GM19467 (cell line): ENCODE measurements at regions not wholly inside any gene's neighbourhood (a gene's known extent, or its start where the extent isn't known, plus 50 kb on each side); places are given as distances from the start of the nearest gene placed in this dataset.

ENCODE experiments used
- ATAC-seq: cut with Tn5 transposase; IDR thresholded peaks from one replicate; pipeline ENCODE4 v1.9.1; 2021; ENCODE audit warnings: mild to moderate bottlenecking, moderate library complexity; ENCODE audit not compliant: unreplicated experiment

- no peak for ATAC-seq
Measured at GRCh38 chr2:45216118-45216517, 206.9 kb upstream of the SIX2 start.

GRCh38 chr2:45214550-45214949 is 205.3 kb upstream of the SIX2 start:
- no peak for ATAC-seq

- no peak for ATAC-seq
Measured at GRCh38 chr2:45212953-45213635, 203.8 kb upstream of the SIX2 start.

GRCh38 chr2:45211636-45212035 is 202.4 kb upstream of the SIX2 start:
- ATAC-seq = no peak

GRCh38 chr2:45210462-45211195 is 201.4 kb upstream of the SIX2 start:
- ATAC-seq = no peak

GRCh38 chr2:45209875-45210274 is 200.6 kb upstream of the SIX2 start:
- no peak for ATAC-seq

GRCh38 chr2:45209302-45209701 is 200.1 kb upstream of the SIX2 start:
- no peak for ATAC-seq

GRCh38 chr2:45207101-45207500 is 197.8 kb upstream of the SIX2 start:
- ATAC-seq = no peak

- ATAC-seq = no peak
Measured at GRCh38 chr2:45205985-45206384, 196.7 kb upstream of the SIX2 start.

GRCh38 chr2:45205480-45205879 is 196.2 kb upstream of the SIX2 start:
- ATAC-seq = no peak

GRCh38 chr2:45203400-45203799 is 194.1 kb upstream of the SIX2 start:
- ATAC-seq = no peak

- ATAC-seq = no peak
Measured at GRCh38 chr2:45199973-45200372, 190.7 kb upstream of the SIX2 start.

GRCh38 chr2:45195916-45196315 is 186.7 kb upstream of the SIX2 start:
- ATAC-seq = no peak

GRCh38 chr2:45194596-45194995 is 185.3 kb upstream of the SIX2 start:
- ATAC-seq = no peak

- ATAC-seq = no peak
Measured at GRCh38 chr2:45193581-45193980, 184.3 kb upstream of the SIX2 start.

GRCh38 chr2:45192991-45193390 is 183.7 kb upstream of the SIX2 start:
- no peak for ATAC-seq

GRCh38 chr2:45192481-45192880 is 183.2 kb upstream of the SIX2 start:
- ATAC-seq = no peak

- ATAC-seq = no peak
Measured at GRCh38 chr2:45191976-45192375, 182.7 kb upstream of the SIX2 start.

GRCh38 chr2:45191146-45191863 is 182.1 kb upstream of the SIX2 start:
- ATAC-seq = no peak

- no peak for ATAC-seq
Measured at GRCh38 chr2:45190481-45190942, 181.3 kb upstream of the SIX2 start.

- ATAC-seq = no peak
Measured at GRCh38 chr2:45184606-45185005, 175.4 kb upstream of the SIX2 start.
